Esophagus squamous epithelium (tissue), 4 donors: ENCODE measurements at regions not wholly inside any gene's neighbourhood (a gene's known extent, or its start where the extent isn't known, plus 50 kb on each side); places are given as distances from the start of the nearest gene placed in this dataset.

Experiments used
- POLR2A ChIP-seq, 4 donors: fragments of 450-650 bp; IDR thresholded peaks; one replicate each; pipeline ENCODE4 v1.6.1; 2017; ENCODE audit warnings: antibody characterized with exemption in 4 of 4, mild to moderate bottlenecking in 4 of 4, moderate library complexity in 3 of 4
- TF ChIP-seq, protein P1 (sequence below), 6 experiments: fragments of 450-650 bp in 4 of 6; fragments of 200-600 bp in 2 of 6; sonication (generic) in 2 of 6; IDR thresholded peaks; one replicate each; pipeline ENCODE4 v1.5.1; 2016 to 2019; ENCODE audit warnings: antibody characterized with exemption in 6 of 6, mild to moderate bottlenecking in 4 of 6, moderate library complexity in 4 of 6

DNA sequence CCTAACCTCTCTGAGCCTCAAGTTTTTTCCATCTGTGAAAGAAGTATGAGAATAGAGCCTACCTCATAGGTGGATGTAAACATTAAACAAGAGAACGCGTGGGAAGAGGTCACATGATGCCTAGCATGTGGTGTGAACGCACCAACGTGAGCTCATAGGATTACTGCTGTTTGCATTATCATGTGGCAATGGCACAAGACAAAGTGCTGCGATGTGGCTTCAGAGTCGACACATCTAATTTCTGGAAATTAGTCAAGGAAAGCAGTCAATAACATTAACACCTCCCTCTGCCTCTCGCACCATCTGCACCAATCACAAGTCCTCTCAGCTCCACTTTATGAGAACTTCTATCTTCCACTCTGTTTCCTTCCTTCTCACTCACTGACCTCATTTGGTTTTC is 489.7 kb downstream of the COG6 start:
- TF ChIP-seq, protein P1, sequence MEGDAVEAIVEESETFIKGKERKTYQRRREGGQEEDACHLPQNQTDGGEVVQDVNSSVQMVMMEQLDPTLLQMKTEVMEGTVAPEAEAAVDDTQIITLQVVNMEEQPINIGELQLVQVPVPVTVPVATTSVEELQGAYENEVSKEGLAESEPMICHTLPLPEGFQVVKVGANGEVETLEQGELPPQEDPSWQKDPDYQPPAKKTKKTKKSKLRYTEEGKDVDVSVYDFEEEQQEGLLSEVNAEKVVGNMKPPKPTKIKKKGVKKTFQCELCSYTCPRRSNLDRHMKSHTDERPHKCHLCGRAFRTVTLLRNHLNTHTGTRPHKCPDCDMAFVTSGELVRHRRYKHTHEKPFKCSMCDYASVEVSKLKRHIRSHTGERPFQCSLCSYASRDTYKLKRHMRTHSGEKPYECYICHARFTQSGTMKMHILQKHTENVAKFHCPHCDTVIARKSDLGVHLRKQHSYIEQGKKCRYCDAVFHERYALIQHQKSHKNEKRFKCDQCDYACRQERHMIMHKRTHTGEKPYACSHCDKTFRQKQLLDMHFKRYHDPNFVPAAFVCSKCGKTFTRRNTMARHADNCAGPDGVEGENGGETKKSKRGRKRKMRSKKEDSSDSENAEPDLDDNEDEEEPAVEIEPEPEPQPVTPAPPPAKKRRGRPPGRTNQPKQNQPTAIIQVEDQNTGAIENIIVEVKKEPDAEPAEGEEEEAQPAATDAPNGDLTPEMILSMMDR (IDR thresholded peaks at IDR 0.05), result no peak
- TF ChIP-seq POLR2A (IDR thresholded peaks at IDR 0.05), result no peak
